ENCODE measurements at regions not wholly inside any gene's neighbourhood (a gene's known extent, or its start where the extent isn't known, plus 50 kb on each side); places are given as distances from the start of the nearest gene placed in this dataset.
"Not testable (repeated sequence)": the region's sequence is repeated elsewhere in the genome, so short reads cannot be mapped to it uniquely, and the experiment has no call there.

GRCh38 chr2:83089051-83089450, 1370.0 kb downstream of the SUCLG1 start:
- not testable (repeated sequence) for DNase-seq

GRCh38 chr2:83085869-83086268, 1373.2 kb downstream of the SUCLG1 start:
- no peak for DNase-seq

- DNase-seq: no peak
These were observed 1377.0 kb downstream of the SUCLG1 start for GRCh38 chr2:83081826-83082690.

- DNase-seq: no peak
These were observed 1380.1 kb downstream of the SUCLG1 start for GRCh38 chr2:83079007-83079406.

GRCh38 chr2:83072767-83073166, 1386.3 kb downstream of the SUCLG1 start:
- DNase-seq: no peak

GRCh38 chr2:83071914-83072313, 1387.2 kb downstream of the SUCLG1 start:
- no peak for DNase-seq

GRCh38 chr2:83071352-83071751, 1387.7 kb downstream of the SUCLG1 start:
- no peak for DNase-seq

- DNase-seq: no peak
These were observed 1389.4 kb downstream of the SUCLG1 start for GRCh38 chr2:83069724-83070123.

GRCh38 chr2:83068714-83069113, 1390.4 kb downstream of the SUCLG1 start:
- no peak for DNase-seq

- no peak for DNase-seq
These were observed 1391.1 kb downstream of the SUCLG1 start for GRCh38 chr2:83067947-83068346.

- DNase-seq: no peak
These were observed 1395.1 kb downstream of the SUCLG1 start for GRCh38 chr2:83063933-83064332.

GRCh38 chr2:83063511-83063910, 1395.6 kb downstream of the SUCLG1 start:
- no peak for DNase-seq

GRCh38 chr2:83058683-83059082, 1400.4 kb downstream of the SUCLG1 start:
- DNase-seq: no peak

- DNase-seq: no peak
These were observed 1403.6 kb downstream of the SUCLG1 start for GRCh38 chr2:83055376-83056010.

GRCh38 chr2:83054751-83055150, 1404.3 kb downstream of the SUCLG1 start:
- no peak for DNase-seq

- DNase-seq: no peak
These were observed 1407.4 kb downstream of the SUCLG1 start for GRCh38 chr2:83051538-83052170.

GRCh38 chr2:83042053-83042452, 1417.0 kb downstream of the SUCLG1 start:
- DNase-seq: no peak

GRCh38 chr2:83022631-83023210, 1436.4 kb downstream of the SUCLG1 start:
- no peak for DNase-seq

- DNase-seq: no peak
These were observed 1441.6 kb downstream of the SUCLG1 start for GRCh38 chr2:83017366-83018090.

- DNase-seq: no peak
These were observed 1442.6 kb downstream of the SUCLG1 start for GRCh38 chr2:83016343-83017110.

- no peak for DNase-seq
These were observed 1443.2 kb downstream of the SUCLG1 start for GRCh38 chr2:83015900-83016299.
